Mammary epithelial cell (primary cell): ENCODE measurements at regions not wholly inside any gene's neighbourhood (a gene's known extent, or its start where the extent isn't known, plus 50 kb on each side); places are given as distances from the start of the nearest gene placed in this dataset.

Experiments
- CTCF ChIP-seq, 2 donors: IDR thresholded peaks in 1 of 2; conservative IDR thresholded peaks in 1 of 2; 2 replicates each; pipeline ENCODE4 v1.5.1; 2011 to 2012; ENCODE audit warnings: inconsistent platforms in 2 of 2, low read length in 2 of 2, mild to moderate bottlenecking in 2 of 2, control low read depth in 1 of 2, low read depth in 1 of 2; ENCODE audit not compliant: insufficient read depth in 1 of 2; ENCODE audit errors: extremely low read depth in 1 of 2
- EZH2 ChIP-seq: IDR thresholded peaks from 2 replicates; pipeline ENCODE4 v1.6.1; 2012; ENCODE audit warnings: low read length, inconsistent platforms, borderline replicate concordance

- TF ChIP-seq EZH2 = no peak
- peak; percentile 85 to 93 for TF ChIP-seq CTCF (conservative IDR thresholded peaks at IDR 0.05 in 1 of 2, IDR thresholded peaks at IDR 0.05 in 1 of 2; ENCODE audit: extremely low read depth in 1 of 2, insufficient read depth in 1 of 2, low read depth in 1 of 2, low read length in 2 of 2)
Observed at GRCh38 chr1:221203224-221204054, 324.2 kb downstream of the HLX start.
